HepG2 (cell line): ENCODE measurements at regions not wholly inside any gene's neighbourhood (a gene's known extent, or its start where the extent isn't known, plus 50 kb on each side); places are given as distances from the start of the nearest gene placed in this dataset.

Experiments used
- ATAC-seq: fragments of 200-7000 bp; cut with Tn5 transposase; 3 replicates; pipeline ENCODE4 v1.9.1; 2020; ENCODE audit warnings: mild to moderate bottlenecking, moderate library complexity
- BruUV-seq: library from RNA; stranded (reverse); fragments of 400-500 nt; replicated peaks from 2 replicates; lab custom pipeline; 2021; lab: Mats Ljungman, UMichigan
- CTCF ChIA-PET: fragments of 300-600 bp; formaldehyde crosslinking; extraction: SDS; loops from one replicate; lab custom pipeline; 2021; ENCODE audit warnings: low total read pairs, inconsistent platforms, low intra/inter-chr PET ratio; lab: Yijun Ruan, JAX
- POLR2A ChIA-PET: fragments of 350-600 bp; sonication (Branson Sonifier 250); formaldehyde crosslinking; loops from one replicate; lab custom pipeline; 2020; ENCODE audit warnings: antibody characterized with exemption, inconsistent platforms; lab: Yijun Ruan, JAX
- DNase-seq: peaks from one replicate; pipeline ENCODE4 v3.0.0-alpha.2; 2015; ENCODE audit warnings: low spot score
- FAIRE-seq: peaks from 3 replicates; lab custom pipeline; 2011; peaks lifted over from hg19 to GRCh38; lab: Jason Lieb, UNC
- H2AFZ ChIP-seq: one replicate; pipeline ENCODE4 v1.6.1; 2011; ENCODE audit warnings: low read length, inconsistent platforms
- H3K27ac ChIP-seq: fragments of 300-600 bp; 3 replicates; pipeline ENCODE4 v1.8.0; 2011; ENCODE audit warnings: mixed run types, mild to moderate bottlenecking, mixed read lengths, low read length, inconsistent platforms; ENCODE audit not compliant: insufficient read depth; ENCODE audit errors: extremely low read length
- H3K27me3 ChIP-seq, 2 experiments: fragments of 200-600 bp in 1 of 2; 2 replicates in 1 of 2; 3 replicates in 1 of 2; pipeline versions ENCODE4 v1.6.0 to v1.8.0; 2011; ENCODE audit warnings: low read length in 2 of 2, mild to moderate bottlenecking in 2 of 2, moderate library complexity in 2 of 2, inconsistent platforms in 1 of 2; ENCODE audit not compliant: insufficient read depth in 2 of 2, control insufficient read depth in 1 of 2
- H3K36me3 ChIP-seq, 2 experiments: fragments of 200-600 bp in 1 of 2; replicated peaks in 1 of 2; 2 replicates in 1 of 2; 3 replicates in 1 of 2; pipeline versions ENCODE4 v1.5.1 to v1.8.0; 2011; ENCODE audit warnings: low read length in 2 of 2, inconsistent platforms in 1 of 2; ENCODE audit not compliant: insufficient read depth in 2 of 2, control insufficient read depth in 1 of 2
- H3K4me1 ChIP-seq: 2 replicates; pipeline ENCODE4 v1.5.1; 2012; ENCODE audit warnings: low read length, inconsistent platforms; ENCODE audit not compliant: insufficient read depth
- H3K4me2 ChIP-seq: 2 replicates; pipeline ENCODE4 v1.6.0; 2011; ENCODE audit warnings: low read depth, low read length, inconsistent platforms
- H3K4me3 ChIP-seq, 3 experiments: fragments of 200-600 bp in 1 of 3; sonication (generic), shearing (Covaris generic) in 1 of 3; replicated peaks in 1 of 3; 2 replicates each; pipeline ENCODE4 v1.5.1; 2011 to 2016; ENCODE audit warnings: low read length in 3 of 3, inconsistent platforms in 2 of 3, low read depth in 2 of 3, mild to moderate bottlenecking in 2 of 3, control low read depth in 1 of 3, mixed read lengths in 1 of 3; ENCODE audit not compliant: insufficient read depth in 1 of 3
- H3K79me2 ChIP-seq: one replicate; pipeline ENCODE4 v1.6.1; 2011; ENCODE audit warnings: low read length, inconsistent platforms; ENCODE audit not compliant: insufficient read depth
- H3K9ac ChIP-seq: 2 replicates; pipeline ENCODE4 v1.6.0; 2011; ENCODE audit warnings: mild to moderate bottlenecking, low read depth, low read length, inconsistent platforms; ENCODE audit not compliant: insufficient read depth
- H3K9me3 ChIP-seq: 2 replicates; pipeline ENCODE4 v1.5.1; 2012; ENCODE audit warnings: mild to moderate bottlenecking, low read length
- H4K20me1 ChIP-seq: 2 replicates; pipeline ENCODE4 v1.6.0; 2011; ENCODE audit warnings: inconsistent platforms, mild to moderate bottlenecking, low read length, moderate library complexity; ENCODE audit not compliant: insufficient read depth
- ETV5 ChIP-seq: IDR thresholded peaks from 2 replicates; pipeline ENCODE4 v1.6.1; 2018; ENCODE audit warnings: missing biosample characterization, missing genetic modification reagents, inconsistent platforms, borderline replicate concordance
- HHEX ChIP-seq: IDR thresholded peaks from 2 replicates; pipeline ENCODE4 v1.6.1; 2016; ENCODE audit warnings: control low read depth
- HIVEP1 ChIP-seq: sonication (generic); formaldehyde crosslinking; IDR thresholded peaks from 2 replicates; pipeline ENCODE4 v1.4.0; 2020; ENCODE audit warnings: mild to moderate bottlenecking, missing genetic modification reagents
- JUNB ChIP-seq: sonication (generic); formaldehyde crosslinking; IDR thresholded peaks from 2 replicates; pipeline ENCODE4 v1.8.0; 2022; ENCODE audit warnings: missing genetic modification reagents, mild to moderate bottlenecking, borderline replicate concordance
- KLF12 ChIP-seq: sonication (generic); formaldehyde crosslinking; IDR thresholded peaks from 2 replicates; pipeline ENCODE4 v1.4.0; 2020; ENCODE audit warnings: missing genetic modification reagents, borderline replicate concordance
- MED1 ChIP-seq: sonication (generic); formaldehyde crosslinking; IDR thresholded peaks from 2 replicates; pipeline ENCODE4 v1.4.0; 2020; ENCODE audit warnings: missing genetic modification reagents
- MEIS1 ChIP-seq: sonication (generic); formaldehyde crosslinking; IDR thresholded peaks from 2 replicates; pipeline ENCODE4 v1.9.0; 2021; ENCODE audit warnings: mild to moderate bottlenecking, missing genetic modification reagents, moderate library complexity, borderline replicate concordance
- PCBP2 ChIP-seq: fragments of 200-400 bp; formaldehyde crosslinking; optimal IDR thresholded peaks from 2 replicates; pipeline ENCODE3; 2018; ENCODE audit warnings: low read length, low read depth; ENCODE audit not compliant: poor library complexity, severe bottlenecking
- ZBTB3 ChIP-seq: sonication (generic); formaldehyde crosslinking; IDR thresholded peaks from 2 replicates; pipeline ENCODE4 v1.4.0; 2020; ENCODE audit warnings: low read depth, mild to moderate bottlenecking, moderate library complexity, missing genetic modification reagents, borderline replicate concordance
- ZFP90 ChIP-seq: sonication (generic); formaldehyde crosslinking; IDR thresholded peaks from 2 replicates; pipeline ENCODE4 v1.8.0; 2022; ENCODE audit warnings: missing genetic modification reagents, mild to moderate bottlenecking, inconsistent platforms, borderline replicate concordance
- ZNF530 ChIP-seq: sonication (generic); formaldehyde crosslinking; IDR thresholded peaks from 2 replicates; pipeline ENCODE4 v1.5.0; 2020; ENCODE audit warnings: low read depth, mild to moderate bottlenecking, missing genetic modification reagents
- ZNF576 ChIP-seq: sonication (generic); formaldehyde crosslinking; IDR thresholded peaks from 2 replicates; pipeline ENCODE4 v1.4.0; 2020; ENCODE audit warnings: mild to moderate bottlenecking, missing genetic modification reagents
- ZNF589 ChIP-seq: sonication (generic); formaldehyde crosslinking; conservative IDR thresholded peaks from 2 replicates; pipeline ENCODE4 v1.8.0; 2022; ENCODE audit warnings: mild to moderate bottlenecking, moderate library complexity, missing genetic modification reagents
- ZNF615 ChIP-seq: sonication (generic); formaldehyde crosslinking; IDR thresholded peaks from 2 replicates; pipeline ENCODE4 v1.5.0; 2020; ENCODE audit warnings: mild to moderate bottlenecking, missing genetic modification reagents, borderline replicate concordance
- in situ Hi-C: cut with HindIII; loops from 2 replicates; pipeline ENCODE4 v1.10.0; 2017; ENCODE audit warnings: low pct_unique_long_range_greater_than_20kb; ENCODE audit not compliant: extremely low pct_ligation_motif_present
- intact Hi-C: fragments of 100-400 bp; cut with micrococcal nuclease; formaldehyde crosslinking; loops from one replicate; pipeline ENCODE4 v1.10.0; 2022; ENCODE audit not compliant: unreplicated experiment
- TF ChIP-seq, protein P1 (sequence below): sonication (generic); formaldehyde crosslinking; IDR thresholded peaks from 2 replicates; pipeline ENCODE4 v1.4.0; 2020; ENCODE audit warnings: mild to moderate bottlenecking, missing genetic modification reagents
- TF ChIP-seq, protein P2 (sequence below): sonication (generic); formaldehyde crosslinking; IDR thresholded peaks from 2 replicates; pipeline ENCODE4 v1.9.0; 2021; ENCODE audit warnings: missing genetic modification reagents, borderline replicate concordance

- no peak overlapping the region for H3K27ac ChIP-seq
- H3K4me3 ChIP-seq = no peak overlapping the region
- H3K9me3 ChIP-seq = no peaks in the 10 kb centered on the region
- H3K9ac ChIP-seq = no peak overlapping the region
- intact Hi-C loops (no loop called here), in situ Hi-C loops (no loop called here)
- H4K20me1 ChIP-seq = no peaks in the 10 kb centered on the region
- H3K4me2 ChIP-seq = no peak overlapping the region
- H3K4me1 ChIP-seq = no peaks in the 10 kb centered on the region
- ChIA-PET CTCF (interaction anchor here (0.7 kb wide), 1 partner anchor 83 kb away, joined by 3 read pairs; no protein-coding TSS in a partner anchor), POLR2A (no interaction called here)
- no peak for ATAC-seq
- no peak for FAIRE-seq
- H3K36me3 ChIP-seq = no peaks in the 10 kb centered on the region
- no peaks in the 10 kb centered on the region for H3K27me3 ChIP-seq
- BruUV-seq = no TSS peak
- H3K79me2 ChIP-seq = no peaks in the 10 kb centered on the region
- TF ChIP-seq MEIS1 (CRISPR knock-in tag) (no peak), ZNF576 (CRISPR knock-in tag) (no peak), MED1 (CRISPR knock-in tag) (no peak), ZFP90 (CRISPR knock-in tag) (no peak), ZNF615 (CRISPR knock-in tag) (no peak), ETV5 (CRISPR knock-in tag) (no peak), ZNF530 (CRISPR knock-in tag) (no peak), HHEX (CRISPR knock-in tag) (no peak), PCBP2 (no peak), JUNB (CRISPR knock-in tag) (no peak), KLF12 (CRISPR knock-in tag) (no peak), ZNF589 (CRISPR knock-in tag) (no peak), HIVEP1 (CRISPR knock-in tag) (no peak), ZBTB3 (CRISPR knock-in tag) (no peak)
- TF ChIP-seq, protein P1, sequence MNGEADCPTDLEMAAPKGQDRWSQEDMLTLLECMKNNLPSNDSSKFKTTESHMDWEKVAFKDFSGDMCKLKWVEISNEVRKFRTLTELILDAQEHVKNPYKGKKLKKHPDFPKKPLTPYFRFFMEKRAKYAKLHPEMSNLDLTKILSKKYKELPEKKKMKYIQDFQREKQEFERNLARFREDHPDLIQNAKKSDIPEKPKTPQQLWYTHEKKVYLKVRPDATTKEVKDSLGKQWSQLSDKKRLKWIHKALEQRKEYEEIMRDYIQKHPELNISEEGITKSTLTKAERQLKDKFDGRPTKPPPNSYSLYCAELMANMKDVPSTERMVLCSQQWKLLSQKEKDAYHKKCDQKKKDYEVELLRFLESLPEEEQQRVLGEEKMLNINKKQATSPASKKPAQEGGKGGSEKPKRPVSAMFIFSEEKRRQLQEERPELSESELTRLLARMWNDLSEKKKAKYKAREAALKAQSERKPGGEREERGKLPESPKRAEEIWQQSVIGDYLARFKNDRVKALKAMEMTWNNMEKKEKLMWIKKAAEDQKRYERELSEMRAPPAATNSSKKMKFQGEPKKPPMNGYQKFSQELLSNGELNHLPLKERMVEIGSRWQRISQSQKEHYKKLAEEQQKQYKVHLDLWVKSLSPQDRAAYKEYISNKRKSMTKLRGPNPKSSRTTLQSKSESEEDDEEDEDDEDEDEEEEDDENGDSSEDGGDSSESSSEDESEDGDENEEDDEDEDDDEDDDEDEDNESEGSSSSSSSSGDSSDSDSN (CRISPR knock-in tag) = no peak
- TF ChIP-seq, protein P2, sequence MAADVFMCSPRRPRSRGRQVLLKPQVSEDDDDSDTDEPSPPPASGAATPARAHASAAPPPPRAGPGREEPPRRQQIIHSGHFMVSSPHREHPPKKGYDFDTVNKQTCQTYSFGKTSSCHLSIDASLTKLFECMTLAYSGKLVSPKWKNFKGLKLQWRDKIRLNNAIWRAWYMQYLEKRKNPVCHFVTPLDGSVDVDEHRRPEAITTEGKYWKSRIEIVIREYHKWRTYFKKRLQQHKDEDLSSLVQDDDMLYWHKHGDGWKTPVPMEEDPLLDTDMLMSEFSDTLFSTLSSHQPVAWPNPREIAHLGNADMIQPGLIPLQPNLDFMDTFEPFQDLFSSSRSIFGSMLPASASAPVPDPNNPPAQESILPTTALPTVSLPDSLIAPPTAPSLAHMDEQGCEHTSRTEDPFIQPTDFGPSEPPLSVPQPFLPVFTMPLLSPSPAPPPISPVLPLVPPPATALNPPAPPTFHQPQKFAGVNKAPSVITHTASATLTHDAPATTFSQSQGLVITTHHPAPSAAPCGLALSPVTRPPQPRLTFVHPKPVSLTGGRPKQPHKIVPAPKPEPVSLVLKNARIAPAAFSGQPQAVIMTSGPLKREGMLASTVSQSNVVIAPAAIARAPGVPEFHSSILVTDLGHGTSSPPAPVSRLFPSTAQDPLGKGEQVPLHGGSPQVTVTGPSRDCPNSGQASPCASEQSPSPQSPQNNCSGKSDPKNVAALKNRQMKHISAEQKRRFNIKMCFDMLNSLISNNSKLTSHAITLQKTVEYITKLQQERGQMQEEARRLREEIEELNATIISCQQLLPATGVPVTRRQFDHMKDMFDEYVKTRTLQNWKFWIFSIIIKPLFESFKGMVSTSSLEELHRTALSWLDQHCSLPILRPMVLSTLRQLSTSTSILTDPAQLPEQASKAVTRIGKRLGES (CRISPR knock-in tag) = no peak
- no peak overlapping the region for H2AFZ ChIP-seq
- no peak for DNase-seq
Observed at GRCh38 chr12:91952916-91953315, 192.7 kb downstream of the BTG1 start.
